ENCODE measurements at regions not wholly inside any gene's neighbourhood (a gene's known extent, or its start where the extent isn't known, plus 50 kb on each side); places are given as distances from the start of the nearest gene placed in this dataset.
"Not testable (repeated sequence)": the region's sequence is repeated elsewhere in the genome, so short reads cannot be mapped to it uniquely, and the experiment has no call there.

DNA sequence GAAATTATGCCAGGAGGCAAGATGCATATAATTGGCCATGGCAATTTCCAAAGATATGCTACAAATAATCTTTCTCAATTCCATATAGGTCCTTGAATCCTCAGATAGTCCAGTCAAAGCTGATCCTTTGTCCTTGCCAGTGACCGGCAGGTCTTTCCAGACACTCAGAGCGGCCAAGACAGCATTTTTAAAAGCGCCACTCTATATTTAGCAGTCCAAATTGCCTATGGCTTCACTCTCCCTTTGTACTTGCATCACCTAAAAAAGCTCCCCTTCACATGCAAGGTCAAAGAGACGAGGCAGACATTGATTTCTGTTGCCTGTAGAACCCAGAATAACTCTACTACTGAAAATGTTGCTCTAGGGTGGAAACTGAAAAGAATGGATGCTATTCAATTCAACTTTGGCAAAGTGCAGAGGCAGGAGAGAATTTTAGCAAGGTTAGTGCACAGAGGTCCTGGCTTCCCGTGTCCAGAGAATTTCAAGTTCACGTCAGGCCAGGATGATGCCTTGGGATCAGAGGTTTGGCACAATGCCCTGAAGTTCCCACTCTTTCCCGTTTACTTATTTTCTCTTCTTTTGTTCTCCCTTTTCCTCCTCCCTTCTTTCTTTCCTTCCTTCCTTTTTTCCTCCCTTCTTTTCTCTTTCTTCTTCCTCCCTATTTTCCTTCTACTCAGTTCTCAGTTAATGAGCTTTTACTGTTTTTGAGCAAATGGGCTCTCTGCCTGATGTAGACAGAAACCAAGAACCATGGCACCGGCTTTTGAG lies 108.5 kb downstream of the KCNK1 start:
- TF ChIP-seq, protein P1, sequence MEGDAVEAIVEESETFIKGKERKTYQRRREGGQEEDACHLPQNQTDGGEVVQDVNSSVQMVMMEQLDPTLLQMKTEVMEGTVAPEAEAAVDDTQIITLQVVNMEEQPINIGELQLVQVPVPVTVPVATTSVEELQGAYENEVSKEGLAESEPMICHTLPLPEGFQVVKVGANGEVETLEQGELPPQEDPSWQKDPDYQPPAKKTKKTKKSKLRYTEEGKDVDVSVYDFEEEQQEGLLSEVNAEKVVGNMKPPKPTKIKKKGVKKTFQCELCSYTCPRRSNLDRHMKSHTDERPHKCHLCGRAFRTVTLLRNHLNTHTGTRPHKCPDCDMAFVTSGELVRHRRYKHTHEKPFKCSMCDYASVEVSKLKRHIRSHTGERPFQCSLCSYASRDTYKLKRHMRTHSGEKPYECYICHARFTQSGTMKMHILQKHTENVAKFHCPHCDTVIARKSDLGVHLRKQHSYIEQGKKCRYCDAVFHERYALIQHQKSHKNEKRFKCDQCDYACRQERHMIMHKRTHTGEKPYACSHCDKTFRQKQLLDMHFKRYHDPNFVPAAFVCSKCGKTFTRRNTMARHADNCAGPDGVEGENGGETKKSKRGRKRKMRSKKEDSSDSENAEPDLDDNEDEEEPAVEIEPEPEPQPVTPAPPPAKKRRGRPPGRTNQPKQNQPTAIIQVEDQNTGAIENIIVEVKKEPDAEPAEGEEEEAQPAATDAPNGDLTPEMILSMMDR (IDR thresholded peaks at IDR 0.05) = no peak
- DNase-seq (no peak), ATAC-seq (ENCODE audit: low read depth) (no peak)
- intact Hi-C loops (cut with micrococcal nuclease) = no loop called here
- no peak overlapping the region for H3K4me3 Mint-ChIP-seq
- POLR2A ChIA-PET = no interaction called here
- H3K27me3 Mint-ChIP-seq = peaks cover 2% of the 10 kb centered on the region
- CTCF ChIA-PET = no interaction called here
- no peak overlapping the region for H3K27ac Mint-ChIP-seq
- H3K36me3 Mint-ChIP-seq (ENCODE audit: low read depth) = no peaks in the 10 kb centered on the region
- no peaks in the 10 kb centered on the region for H3K4me1 Mint-ChIP-seq
- no peaks in the 10 kb centered on the region for H3K9me3 Mint-ChIP-seq

DNA sequence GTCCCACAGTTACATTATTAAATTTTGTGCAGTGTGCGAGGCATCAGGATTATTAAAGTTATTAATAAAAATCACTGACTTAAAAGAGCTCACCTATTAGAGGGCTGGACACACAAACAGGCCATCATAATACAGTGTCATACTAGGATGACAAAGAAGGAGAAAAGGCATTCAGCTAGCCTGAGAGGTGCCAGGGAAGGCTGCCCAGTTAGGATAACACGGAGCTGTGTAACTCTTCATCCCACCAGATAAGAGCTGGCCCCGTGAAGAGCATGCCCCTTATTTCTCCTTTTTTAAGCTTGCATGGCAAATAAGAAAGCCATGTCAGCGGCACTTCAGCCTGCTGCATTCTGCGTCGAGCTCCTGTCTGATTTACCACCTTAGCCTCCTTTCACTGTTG lies 109.5 kb downstream of the KCNK1 start:
- Mint-ChIP-seq H3K9me3 (no peaks in the 10 kb centered on the region), H3K4me1 (no peaks in the 10 kb centered on the region), H3K27ac (no peak overlapping the region), H3K4me3 (no peak overlapping the region), H3K27me3 (peaks cover 2% of the 10 kb centered on the region), H3K36me3 (ENCODE audit: low read depth) (no peaks in the 10 kb centered on the region)
- intact Hi-C loops (cut with micrococcal nuclease) = no loop called here
- ChIA-PET CTCF (no interaction called here), POLR2A (no interaction called here)
- DNase-seq (no peak), ATAC-seq (ENCODE audit: low read depth) (no peak)
- TF ChIP-seq, protein P1 (IDR thresholded peaks at IDR 0.05) = no peak

DNA sequence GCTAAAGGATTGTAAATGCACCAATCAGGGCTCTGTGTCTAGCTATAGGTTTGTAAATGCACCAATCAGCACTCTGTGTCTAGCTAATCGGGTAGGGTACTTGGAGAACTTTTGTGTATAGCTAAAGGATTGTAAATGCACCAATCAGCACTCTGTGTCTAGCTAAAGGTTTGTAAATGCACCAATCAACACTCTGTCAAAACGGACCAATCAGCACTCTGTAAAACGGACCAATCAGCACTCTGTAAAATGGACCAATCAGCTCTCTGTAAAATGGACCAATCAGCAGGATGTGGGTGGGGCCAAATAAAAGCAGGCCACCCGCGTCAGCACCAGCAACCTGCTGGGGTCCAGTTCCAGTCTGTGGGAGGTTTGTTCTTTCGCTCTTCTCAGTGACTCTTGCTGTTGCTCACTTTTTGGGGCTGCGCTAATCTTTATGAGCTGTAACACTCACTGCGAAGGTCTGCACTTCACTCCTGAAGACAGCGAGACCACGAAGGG lies 110.3 kb downstream of the KCNK1 start:
- H3K27ac Mint-ChIP-seq; H3K27me3 Mint-ChIP-seq; H3K36me3 Mint-ChIP-seq (ENCODE audit: low read depth); H3K4me1 Mint-ChIP-seq; H3K4me3 Mint-ChIP-seq; ATAC-seq (ENCODE audit: low read depth); intact Hi-C loops (cut with micrococcal nuclease); H3K9me3 Mint-ChIP-seq; DNase-seq; CTCF ChIA-PET; POLR2A ChIA-PET: not testable (repeated sequence)

DNA sequence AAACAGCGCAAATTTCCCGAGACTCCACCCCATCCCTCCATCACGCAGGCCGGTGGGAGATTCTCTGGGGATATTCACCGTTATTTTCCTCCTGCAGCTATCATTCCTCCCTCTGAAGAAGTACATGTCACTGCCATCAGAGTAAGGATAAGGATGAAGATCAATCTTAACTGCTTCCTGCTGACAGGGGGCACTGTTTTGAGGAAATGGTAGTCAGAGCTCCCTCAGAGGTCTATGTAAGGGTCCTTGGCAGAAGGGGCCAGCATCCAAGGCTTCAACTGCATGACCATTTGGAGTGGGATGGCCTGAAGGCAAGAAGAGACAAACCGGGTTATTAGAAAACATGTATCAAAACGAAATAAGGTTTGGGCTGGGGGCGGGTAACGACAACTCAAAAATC lies 111.5 kb downstream of the KCNK1 start:
- no peak for DNase-seq
- CTCF ChIA-PET = no interaction called here
- H3K27me3 Mint-ChIP-seq = peaks cover 2% of the 10 kb centered on the region
- H3K9me3 Mint-ChIP-seq = no peaks in the 10 kb centered on the region
- TF ChIP-seq, protein P1 (IDR thresholded peaks at IDR 0.05) = no peak
- no peak overlapping the region for H3K27ac Mint-ChIP-seq
- POLR2A ChIA-PET = no interaction called here
- H3K36me3 Mint-ChIP-seq (ENCODE audit: low read depth) = no peaks in the 10 kb centered on the region
- no peaks in the 10 kb centered on the region for H3K4me1 Mint-ChIP-seq
- no peak for ATAC-seq (ENCODE audit: low read depth)
- intact Hi-C loops (cut with micrococcal nuclease) = no loop called here
- no peak overlapping the region for H3K4me3 Mint-ChIP-seq

DNA sequence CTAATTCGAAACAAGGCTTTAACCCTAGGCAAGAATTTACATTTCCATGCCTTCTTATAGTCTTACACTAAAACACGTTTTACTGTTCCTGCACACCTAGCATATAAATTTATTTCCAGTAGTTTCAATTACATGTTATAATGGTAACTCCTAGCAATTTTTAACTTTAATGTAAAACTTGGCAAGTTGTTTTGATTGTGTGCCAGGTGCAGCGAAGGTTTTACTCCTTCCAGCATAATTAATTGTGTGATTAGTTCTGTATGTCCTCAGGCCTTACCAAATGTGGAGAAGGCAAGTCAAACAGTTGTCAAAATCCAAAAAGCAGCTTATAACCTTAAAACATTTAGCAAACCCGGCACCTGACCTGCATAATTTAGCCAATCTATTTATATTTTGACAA lies 114.8 kb downstream of the KCNK1 start:
- CTCF ChIA-PET = no interaction called here
- Mint-ChIP-seq H3K9me3 (no peaks in the 10 kb centered on the region), H3K4me3 (no peak overlapping the region), H3K36me3 (ENCODE audit: low read depth) (no peaks in the 10 kb centered on the region), H3K27me3 (peaks cover 2% of the 10 kb centered on the region), H3K4me1 (no peaks in the 10 kb centered on the region), H3K27ac (no peak overlapping the region)
- intact Hi-C loops (cut with micrococcal nuclease) = no loop called here
- no peak for DNase-seq
- TF ChIP-seq, protein P1 (IDR thresholded peaks at IDR 0.05) = no peak
- ATAC-seq (ENCODE audit: low read depth) = no peak
- POLR2A ChIA-PET = no interaction called here

DNA sequence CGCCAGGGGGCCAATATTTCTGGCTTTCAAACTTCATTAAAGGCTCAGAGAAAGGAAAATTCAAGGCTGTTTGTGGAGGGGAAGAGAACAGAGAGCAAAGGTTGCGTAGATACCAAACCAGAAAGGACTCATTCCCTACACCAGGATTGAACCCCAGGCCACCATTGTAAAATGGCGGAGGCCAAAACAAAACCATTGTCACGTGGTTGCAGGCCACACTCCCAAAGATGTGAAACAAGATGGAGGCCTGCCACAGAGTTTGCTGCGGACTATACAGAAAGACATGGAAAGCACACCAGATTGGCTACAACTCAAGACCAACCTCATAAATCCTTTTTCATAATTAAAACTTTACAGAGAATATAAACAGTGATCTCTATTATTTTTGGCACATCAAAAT lies 116.5 kb downstream of the KCNK1 start:
- no peaks in the 10 kb centered on the region for H3K9me3 Mint-ChIP-seq
- intact Hi-C loops (cut with micrococcal nuclease) = no loop called here
- no peaks in the 10 kb centered on the region for H3K4me1 Mint-ChIP-seq
- ATAC-seq (ENCODE audit: low read depth) = no peak
- no peak overlapping the region for H3K4me3 Mint-ChIP-seq
- DNase-seq = no peak
- POLR2A ChIA-PET = no interaction called here
- CTCF ChIA-PET = no interaction called here
- TF ChIP-seq, protein P1 (IDR thresholded peaks at IDR 0.05) = no peak
- no peak overlapping the region for H3K27ac Mint-ChIP-seq
- peaks cover 2% of the 10 kb centered on the region for H3K27me3 Mint-ChIP-seq
- no peaks in the 10 kb centered on the region for H3K36me3 Mint-ChIP-seq (ENCODE audit: low read depth)

All from activated B cell treated with CpG ODN at 0.5 μM for 24 hours (primary cell).